Neural cell (in vitro differentiated cells): ENCODE measurements at regions not wholly inside any gene's neighbourhood (a gene's known extent, or its start where the extent isn't known, plus 50 kb on each side); places are given as distances from the start of the nearest gene placed in this dataset.

Source experiments
- EP300 ChIP-seq: fragments of 450-650 bp; conservative IDR thresholded peaks from 2 replicates; pipeline ENCODE4 v1.6.1; 2014; ENCODE audit warnings: antibody characterized with exemption, mild to moderate bottlenecking, moderate library complexity; ENCODE audit not compliant: poor library complexity, severe bottlenecking
- EZH2 ChIP-seq: fragments of 200-600, 300-800 bp; shearing (Covaris generic), sonication (generic); IDR thresholded peaks from 2 replicates; pipeline ENCODE4 v1.6.1; 2014; ENCODE audit warnings: antibody characterized with exemption, low read length, borderline replicate concordance, mild to moderate bottlenecking; ENCODE audit not compliant: insufficient read depth, poor library complexity, severe bottlenecking
- MXI1 ChIP-seq: fragments of 450-650 bp; conservative IDR thresholded peaks from 2 replicates; pipeline ENCODE4 v1.6.1; 2014; ENCODE audit warnings: antibody characterized with exemption, mild to moderate bottlenecking; ENCODE audit not compliant: poor library complexity, severe bottlenecking
- POLR2AphosphoS5 ChIP-seq: IDR thresholded peaks from 2 replicates; pipeline ENCODE4 v1.6.1; 2012
- RAD21 ChIP-seq: fragments of 450-650 bp; conservative IDR thresholded peaks from 2 replicates; pipeline ENCODE4 v1.6.1; 2014; ENCODE audit warnings: antibody characterized with exemption, mild to moderate bottlenecking, moderate library complexity
- REST ChIP-seq: IDR thresholded peaks from 2 replicates; pipeline ENCODE4 v1.6.1; 2012; ENCODE audit warnings: borderline replicate concordance
- SMC3 ChIP-seq: fragments of 450-650 bp; conservative IDR thresholded peaks from 2 replicates; pipeline ENCODE4 v1.6.1; 2014; ENCODE audit warnings: antibody characterized with exemption, mild to moderate bottlenecking, moderate library complexity; ENCODE audit not compliant: poor library complexity
- TAF1 ChIP-seq: IDR thresholded peaks from 2 replicates; pipeline ENCODE4 v1.6.1; 2012; ENCODE audit warnings: low read depth
- TF ChIP-seq, protein P1 (sequence below): fragments of 450-650 bp; IDR thresholded peaks from 2 replicates; pipeline ENCODE4 v1.5.1; 2014; ENCODE audit warnings: antibody characterized with exemption, mild to moderate bottlenecking, moderate library complexity; ENCODE audit not compliant: poor library complexity, severe bottlenecking

GRCh38 chr6:106005954-106006353 is 80.2 kb upstream of the PRDM1 start:
- TF ChIP-seq EP300 (no peak), RAD21 (no peak), POLR2AphosphoS5 (no peak), MXI1 (no peak), EZH2 (no peak), SMC3 (no peak), REST (no peak), TAF1 (no peak)
- TF ChIP-seq, protein P1, sequence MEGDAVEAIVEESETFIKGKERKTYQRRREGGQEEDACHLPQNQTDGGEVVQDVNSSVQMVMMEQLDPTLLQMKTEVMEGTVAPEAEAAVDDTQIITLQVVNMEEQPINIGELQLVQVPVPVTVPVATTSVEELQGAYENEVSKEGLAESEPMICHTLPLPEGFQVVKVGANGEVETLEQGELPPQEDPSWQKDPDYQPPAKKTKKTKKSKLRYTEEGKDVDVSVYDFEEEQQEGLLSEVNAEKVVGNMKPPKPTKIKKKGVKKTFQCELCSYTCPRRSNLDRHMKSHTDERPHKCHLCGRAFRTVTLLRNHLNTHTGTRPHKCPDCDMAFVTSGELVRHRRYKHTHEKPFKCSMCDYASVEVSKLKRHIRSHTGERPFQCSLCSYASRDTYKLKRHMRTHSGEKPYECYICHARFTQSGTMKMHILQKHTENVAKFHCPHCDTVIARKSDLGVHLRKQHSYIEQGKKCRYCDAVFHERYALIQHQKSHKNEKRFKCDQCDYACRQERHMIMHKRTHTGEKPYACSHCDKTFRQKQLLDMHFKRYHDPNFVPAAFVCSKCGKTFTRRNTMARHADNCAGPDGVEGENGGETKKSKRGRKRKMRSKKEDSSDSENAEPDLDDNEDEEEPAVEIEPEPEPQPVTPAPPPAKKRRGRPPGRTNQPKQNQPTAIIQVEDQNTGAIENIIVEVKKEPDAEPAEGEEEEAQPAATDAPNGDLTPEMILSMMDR, result no peak
